WTC11 (cell line): ENCODE measurements at regions not wholly inside any gene's neighbourhood (a gene's known extent, or its start where the extent isn't known, plus 50 kb on each side); places are given as distances from the start of the nearest gene placed in this dataset.

Source experiments
- ATF1 ChIP-seq: sonication (generic); formaldehyde crosslinking; IDR thresholded peaks from 2 replicates; pipeline ENCODE4 v1.8.1; 2023; ENCODE audit warnings: mild to moderate bottlenecking, moderate library complexity, missing genetic modification reagents
- E2F5 ChIP-seq: sonication (generic); formaldehyde crosslinking; IDR thresholded peaks from 2 replicates; pipeline ENCODE4 v1.8.1; 2022; ENCODE audit warnings: mild to moderate bottlenecking, moderate library complexity, missing genetic modification reagents
- NFYB ChIP-seq: sonication (generic); formaldehyde crosslinking; conservative IDR thresholded peaks from 2 replicates; pipeline ENCODE4 v1.8.0; 2022; ENCODE audit warnings: low read depth, missing genetic modification reagents
- RELA ChIP-seq: sonication (generic); formaldehyde crosslinking; IDR thresholded peaks from 2 replicates; pipeline ENCODE4 v1.8.1; 2022; ENCODE audit warnings: missing genetic modification reagents, mild to moderate bottlenecking, borderline replicate concordance
- ZNF263 ChIP-seq: sonication (generic); formaldehyde crosslinking; IDR thresholded peaks from 2 replicates; pipeline ENCODE4 v1.8.1; 2022; ENCODE audit warnings: low read depth, mild to moderate bottlenecking, moderate library complexity, missing genetic modification reagents
- TF ChIP-seq, protein P1 (sequence below): fragments of 200-600 bp; IDR thresholded peaks from 2 replicates; pipeline ENCODE4 v1.8.0; 2022; ENCODE audit warnings: antibody characterized with exemption
- TF ChIP-seq, protein P2 (sequence below): sonication (generic); formaldehyde crosslinking; IDR thresholded peaks from 2 replicates; pipeline ENCODE4 v1.8.1; 2022; ENCODE audit warnings: low read depth, missing genetic modification reagents, borderline replicate concordance
- TF ChIP-seq, protein P3 (sequence below): sonication (generic); formaldehyde crosslinking; IDR thresholded peaks from 2 replicates; pipeline ENCODE4 v1.8.1; 2023; ENCODE audit warnings: mild to moderate bottlenecking, missing genetic modification reagents, borderline replicate concordance

DNA sequence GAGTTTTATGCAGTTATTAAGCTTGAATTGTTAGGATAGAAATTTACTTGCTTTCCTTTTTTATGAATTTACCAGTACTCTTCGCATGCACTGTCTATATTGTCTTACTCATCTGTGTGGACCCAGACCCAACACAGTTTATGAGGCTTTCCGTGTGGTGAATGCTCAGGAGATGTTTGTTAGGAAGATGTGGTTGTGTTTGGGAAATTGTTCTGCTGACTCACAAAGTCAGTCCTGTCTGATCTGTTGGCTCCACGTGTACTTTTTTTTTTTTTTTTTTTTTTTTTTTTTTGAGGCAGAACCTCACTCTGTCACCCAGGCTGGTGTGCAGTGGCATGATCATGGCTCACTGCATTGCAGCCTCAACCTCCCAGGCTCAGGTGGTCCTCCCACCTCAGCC, 532.5 kb downstream of the LMO7 start:
- TF ChIP-seq ATF1 (CRISPR knock-in tag) (no peak), ZNF263 (CRISPR knock-in tag) (no peak), NFYB (no peak), E2F5 (CRISPR knock-in tag) (no peak), RELA (CRISPR knock-in tag) (no peak)
- TF ChIP-seq, protein P1, sequence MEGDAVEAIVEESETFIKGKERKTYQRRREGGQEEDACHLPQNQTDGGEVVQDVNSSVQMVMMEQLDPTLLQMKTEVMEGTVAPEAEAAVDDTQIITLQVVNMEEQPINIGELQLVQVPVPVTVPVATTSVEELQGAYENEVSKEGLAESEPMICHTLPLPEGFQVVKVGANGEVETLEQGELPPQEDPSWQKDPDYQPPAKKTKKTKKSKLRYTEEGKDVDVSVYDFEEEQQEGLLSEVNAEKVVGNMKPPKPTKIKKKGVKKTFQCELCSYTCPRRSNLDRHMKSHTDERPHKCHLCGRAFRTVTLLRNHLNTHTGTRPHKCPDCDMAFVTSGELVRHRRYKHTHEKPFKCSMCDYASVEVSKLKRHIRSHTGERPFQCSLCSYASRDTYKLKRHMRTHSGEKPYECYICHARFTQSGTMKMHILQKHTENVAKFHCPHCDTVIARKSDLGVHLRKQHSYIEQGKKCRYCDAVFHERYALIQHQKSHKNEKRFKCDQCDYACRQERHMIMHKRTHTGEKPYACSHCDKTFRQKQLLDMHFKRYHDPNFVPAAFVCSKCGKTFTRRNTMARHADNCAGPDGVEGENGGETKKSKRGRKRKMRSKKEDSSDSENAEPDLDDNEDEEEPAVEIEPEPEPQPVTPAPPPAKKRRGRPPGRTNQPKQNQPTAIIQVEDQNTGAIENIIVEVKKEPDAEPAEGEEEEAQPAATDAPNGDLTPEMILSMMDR = no peak
- TF ChIP-seq, protein P2, sequence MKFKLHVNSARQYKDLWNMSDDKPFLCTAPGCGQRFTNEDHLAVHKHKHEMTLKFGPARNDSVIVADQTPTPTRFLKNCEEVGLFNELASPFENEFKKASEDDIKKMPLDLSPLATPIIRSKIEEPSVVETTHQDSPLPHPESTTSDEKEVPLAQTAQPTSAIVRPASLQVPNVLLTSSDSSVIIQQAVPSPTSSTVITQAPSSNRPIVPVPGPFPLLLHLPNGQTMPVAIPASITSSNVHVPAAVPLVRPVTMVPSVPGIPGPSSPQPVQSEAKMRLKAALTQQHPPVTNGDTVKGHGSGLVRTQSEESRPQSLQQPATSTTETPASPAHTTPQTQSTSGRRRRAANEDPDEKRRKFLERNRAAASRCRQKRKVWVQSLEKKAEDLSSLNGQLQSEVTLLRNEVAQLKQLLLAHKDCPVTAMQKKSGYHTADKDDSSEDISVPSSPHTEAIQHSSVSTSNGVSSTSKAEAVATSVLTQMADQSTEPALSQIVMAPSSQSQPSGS (CRISPR knock-in tag) = no peak
- TF ChIP-seq, protein P3, sequence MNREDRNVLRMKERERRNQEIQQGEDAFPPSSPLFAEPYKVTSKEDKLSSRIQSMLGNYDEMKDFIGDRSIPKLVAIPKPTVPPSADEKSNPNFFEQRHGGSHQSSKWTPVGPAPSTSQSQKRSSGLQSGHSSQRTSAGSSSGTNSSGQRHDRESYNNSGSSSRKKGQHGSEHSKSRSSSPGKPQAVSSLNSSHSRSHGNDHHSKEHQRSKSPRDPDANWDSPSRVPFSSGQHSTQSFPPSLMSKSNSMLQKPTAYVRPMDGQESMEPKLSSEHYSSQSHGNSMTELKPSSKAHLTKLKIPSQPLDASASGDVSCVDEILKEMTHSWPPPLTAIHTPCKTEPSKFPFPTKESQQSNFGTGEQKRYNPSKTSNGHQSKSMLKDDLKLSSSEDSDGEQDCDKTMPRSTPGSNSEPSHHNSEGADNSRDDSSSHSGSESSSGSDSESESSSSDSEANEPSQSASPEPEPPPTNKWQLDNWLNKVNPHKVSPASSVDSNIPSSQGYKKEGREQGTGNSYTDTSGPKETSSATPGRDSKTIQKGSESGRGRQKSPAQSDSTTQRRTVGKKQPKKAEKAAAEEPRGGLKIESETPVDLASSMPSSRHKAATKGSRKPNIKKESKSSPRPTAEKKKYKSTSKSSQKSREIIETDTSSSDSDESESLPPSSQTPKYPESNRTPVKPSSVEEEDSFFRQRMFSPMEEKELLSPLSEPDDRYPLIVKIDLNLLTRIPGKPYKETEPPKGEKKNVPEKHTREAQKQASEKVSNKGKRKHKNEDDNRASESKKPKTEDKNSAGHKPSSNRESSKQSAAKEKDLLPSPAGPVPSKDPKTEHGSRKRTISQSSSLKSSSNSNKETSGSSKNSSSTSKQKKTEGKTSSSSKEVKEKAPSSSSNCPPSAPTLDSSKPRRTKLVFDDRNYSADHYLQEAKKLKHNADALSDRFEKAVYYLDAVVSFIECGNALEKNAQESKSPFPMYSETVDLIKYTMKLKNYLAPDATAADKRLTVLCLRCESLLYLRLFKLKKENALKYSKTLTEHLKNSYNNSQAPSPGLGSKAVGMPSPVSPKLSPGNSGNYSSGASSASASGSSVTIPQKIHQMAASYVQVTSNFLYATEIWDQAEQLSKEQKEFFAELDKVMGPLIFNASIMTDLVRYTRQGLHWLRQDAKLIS (CRISPR knock-in tag) = no peak
